HUDEP-2 (cell line): ENCODE measurements at regions not wholly inside any gene's neighbourhood (a gene's known extent, or its start where the extent isn't known, plus 50 kb on each side); places are given as distances from the start of the nearest gene placed in this dataset.
A peak's percentile ranks its signal among the peaks of the same experiment; 100 is the strongest.

ENCODE experiments used
- DNase-seq, 76 experiments: peaks; one replicate each; lab custom pipeline; 2025; ENCODE audit not compliant: unreplicated experiment in 76 of 76; lab: John Stamatoyannopoulos, UW

GRCh38 chr17:69878661-69879060 is 196.4 kb upstream of the KCNJ16 start:
- no peak for DNase-seq

- DNase-seq, result no peak
These were observed 195.4 kb upstream of the KCNJ16 start for GRCh38 chr17:69879576-69879975.

GRCh38 chr17:69880591-69881112 is 194.4 kb upstream of the KCNJ16 start:
- DNase-seq, result peak in 2 of 76 experiments; percentile 2 to 26

- DNase-seq, result no peak
These were observed 192.7 kb upstream of the KCNJ16 start for GRCh38 chr17:69882281-69882680.

GRCh38 chr17:69883120-69883519 is 191.9 kb upstream of the KCNJ16 start:
- no peak for DNase-seq

- no peak for DNase-seq
These were observed 190.7 kb upstream of the KCNJ16 start for GRCh38 chr17:69884356-69884755.

GRCh38 chr17:69884846-69885245 is 190.2 kb upstream of the KCNJ16 start:
- DNase-seq, result no peak

- DNase-seq, result no peak
These were observed 176.4 kb upstream of the KCNJ16 start for GRCh38 chr17:69898601-69899000.

- no peak for DNase-seq
These were observed 174.9 kb upstream of the KCNJ16 start for GRCh38 chr17:69900101-69900500.

GRCh38 chr17:69900829-69901228 is 174.2 kb upstream of the KCNJ16 start:
- DNase-seq, result no peak

GRCh38 chr17:69906306-69906705 is 168.7 kb upstream of the KCNJ16 start:
- DNase-seq, result no peak

GRCh38 chr17:69907132-69907847 is 167.7 kb upstream of the KCNJ16 start:
- no peak for DNase-seq

- no peak for DNase-seq
These were observed 166.2 kb upstream of the KCNJ16 start for GRCh38 chr17:69908626-69909368.

GRCh38 chr17:69909389-69909788 is 165.6 kb upstream of the KCNJ16 start:
- no peak for DNase-seq

GRCh38 chr17:69912805-69913204 is 162.2 kb upstream of the KCNJ16 start:
- DNase-seq, result no peak

GRCh38 chr17:69913216-69913615 is 161.8 kb upstream of the KCNJ16 start:
- DNase-seq, result no peak

- DNase-seq, result no peak
These were observed 161.4 kb upstream of the KCNJ16 start for GRCh38 chr17:69913616-69914015.

- no peak for DNase-seq
These were observed 160.5 kb upstream of the KCNJ16 start for GRCh38 chr17:69914520-69914919.

- DNase-seq, result no peak
These were observed 158.3 kb upstream of the KCNJ16 start for GRCh38 chr17:69916761-69917160.

- DNase-seq, result no peak
These were observed 156.9 kb upstream of the KCNJ16 start for GRCh38 chr17:69918164-69918563.

GRCh38 chr17:69919789-69920188 is 155.2 kb upstream of the KCNJ16 start:
- no peak for DNase-seq

GRCh38 chr17:69921046-69921445 is 154.0 kb upstream of the KCNJ16 start:
- DNase-seq, result no peak
